ENCODE measurements at regions not wholly inside any gene's neighbourhood (a gene's known extent, or its start where the extent isn't known, plus 50 kb on each side); places are given as distances from the start of the nearest gene placed in this dataset.

- TF ChIP-seq CTCF (IDR thresholded peaks at IDR 0.05 in 8 of 11, conservative IDR thresholded peaks at IDR 0.05 in 3 of 11) = no peak
- TF ChIP-seq POLR2A (IDR thresholded peaks at IDR 0.05) = no peak
- TF ChIP-seq POLR2AphosphoS5 (IDR thresholded peaks at IDR 0.05) = no peak
Measured at GRCh38 chr4:159038536-159038935, 64.3 kb upstream of the RAPGEF2 start.
